Nucleus accumbens (tissue), 56 donors: ENCODE measurements at regions not wholly inside any gene's neighbourhood (a gene's known extent, or its start where the extent isn't known, plus 50 kb on each side); places are given as distances from the start of the nearest gene placed in this dataset.
"Not testable (repeated sequence)": the region's sequence is repeated elsewhere in the genome, so short reads cannot be mapped to it uniquely, and the experiment has no call there.

ENCODE experiments used
- DNase-seq, 56 donors: peaks; one replicate each; lab custom pipeline; 2025; lab: John Stamatoyannopoulos, UW

DNA sequence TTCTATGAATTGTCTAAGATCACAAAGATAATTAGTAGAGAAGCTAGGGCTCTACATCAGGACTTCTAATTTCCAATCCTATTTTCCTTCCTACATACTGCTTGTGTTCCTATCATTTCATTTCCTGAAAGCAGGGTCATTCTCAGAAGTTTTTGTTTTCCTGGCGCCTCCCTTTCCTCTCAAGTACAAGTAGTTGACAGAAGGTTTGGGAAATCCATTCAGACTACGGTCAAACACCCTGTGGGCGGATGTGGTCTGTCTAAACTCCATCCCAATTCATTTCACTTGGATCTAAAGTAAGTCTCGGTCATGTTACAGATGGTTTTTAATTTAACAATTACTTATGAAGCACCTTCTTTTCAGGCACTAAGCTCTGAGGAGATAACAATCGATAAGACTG is 221.4 kb downstream of the MTERF1 start:
- no peak for DNase-seq

DNA sequence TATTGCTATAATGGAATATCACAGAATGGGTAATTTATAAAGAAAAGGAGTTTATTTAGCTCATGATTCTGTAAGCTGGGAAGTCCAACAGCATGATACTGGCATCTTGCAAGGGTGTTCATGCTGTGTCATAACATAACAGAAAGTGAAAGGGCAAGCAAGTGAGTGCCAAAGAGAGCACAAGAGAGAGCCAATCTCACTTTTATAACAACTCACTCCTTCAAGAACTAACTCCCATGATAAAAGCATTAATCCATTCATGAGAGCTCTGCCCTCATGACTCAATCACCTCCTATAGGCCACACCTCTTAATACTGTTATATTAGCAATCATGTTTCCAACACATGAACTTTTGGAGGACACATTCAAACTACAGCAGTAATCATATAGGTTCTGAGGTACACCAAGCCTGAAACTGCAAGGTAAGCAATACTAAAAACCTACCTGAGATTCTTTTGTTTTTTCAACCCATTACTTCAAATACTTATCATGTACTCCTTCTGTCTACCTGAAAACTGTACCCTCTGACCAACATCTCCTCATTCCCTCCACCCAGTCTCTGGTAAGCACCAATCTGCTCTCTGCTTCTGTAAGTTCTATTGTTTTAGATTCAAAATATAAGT is 219.7 kb downstream of the MTERF1 start:
- no peak for DNase-seq

DNA sequence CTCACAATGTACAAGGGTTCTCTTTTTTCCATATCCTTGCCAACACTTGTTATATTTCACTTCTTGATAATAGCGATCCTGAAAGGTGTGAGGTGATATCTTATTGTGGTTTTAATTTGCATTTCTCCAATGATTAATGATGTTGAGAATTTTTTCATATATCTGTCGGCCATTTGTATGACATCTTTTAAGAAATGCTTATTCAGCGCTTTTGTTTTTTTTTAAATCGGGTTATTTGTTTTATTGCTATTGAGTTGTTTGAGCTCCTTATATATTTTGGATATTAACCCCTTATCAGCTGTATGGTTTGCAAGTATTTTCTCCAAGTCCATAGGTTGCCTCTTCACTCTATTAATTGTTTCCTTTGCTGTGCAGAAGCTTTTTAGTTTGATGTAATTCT is 218.8 kb downstream of the MTERF1 start:
- no peak for DNase-seq

DNA sequence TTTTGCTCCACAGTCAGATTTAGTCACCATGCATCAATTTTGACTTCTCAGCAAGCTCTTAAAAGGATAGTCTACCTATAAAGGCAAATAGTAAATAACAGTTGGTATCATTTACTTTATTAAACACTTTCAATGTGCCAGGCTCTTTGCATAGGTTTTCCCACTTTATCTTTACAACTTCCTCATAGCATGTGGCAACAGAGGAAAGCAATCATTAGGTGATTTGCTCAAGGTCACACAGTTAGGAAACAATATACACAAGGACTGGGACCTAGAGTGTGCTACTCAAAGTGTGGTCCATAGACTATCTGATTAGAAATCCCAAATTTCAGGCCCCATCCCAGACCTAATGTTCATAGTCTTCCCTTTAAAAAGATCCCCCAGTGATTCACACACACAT is 212.3 kb downstream of the MTERF1 start:
- no peak for DNase-seq

DNA sequence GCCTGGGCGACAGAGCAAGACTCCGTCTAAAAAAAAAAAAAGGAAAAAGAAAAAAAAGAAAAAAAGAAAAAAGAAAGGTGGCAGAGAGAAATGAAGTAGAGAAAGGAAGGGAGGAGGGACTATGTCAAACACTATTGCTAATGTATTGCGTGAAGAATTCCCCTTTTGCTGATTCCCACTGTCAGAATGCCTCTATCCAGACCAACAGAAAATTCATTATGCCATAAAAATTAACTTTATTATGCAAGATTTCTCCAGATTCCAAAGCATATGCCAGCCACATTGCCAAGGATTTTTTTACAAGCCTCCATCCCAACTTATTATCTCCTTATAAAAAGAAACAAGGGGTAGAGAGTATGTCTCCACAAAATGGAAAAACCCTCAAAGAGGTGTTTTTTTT is 209.3 kb downstream of the MTERF1 start:
- no peak for DNase-seq

DNA sequence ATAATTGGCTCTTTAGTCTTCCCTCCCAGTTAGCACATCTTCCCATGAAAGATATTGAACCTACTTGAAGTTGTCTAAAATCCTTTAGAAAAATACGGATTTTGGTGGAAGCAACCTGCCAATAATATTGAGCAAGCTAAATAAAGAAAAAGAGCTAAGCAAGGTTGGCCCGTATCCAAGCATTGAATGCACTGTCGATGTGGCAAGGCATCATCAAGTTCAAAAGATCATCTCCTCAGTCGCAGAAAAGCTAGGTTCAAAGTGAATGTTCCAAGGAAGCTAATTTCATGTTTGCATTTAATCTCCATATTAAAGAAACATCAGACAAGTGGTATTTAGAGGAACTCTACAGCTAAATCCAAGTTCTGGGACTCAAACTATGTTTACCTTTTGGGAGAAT is 206.0 kb downstream of the MTERF1 start:
- DNase-seq: no peak

DNA sequence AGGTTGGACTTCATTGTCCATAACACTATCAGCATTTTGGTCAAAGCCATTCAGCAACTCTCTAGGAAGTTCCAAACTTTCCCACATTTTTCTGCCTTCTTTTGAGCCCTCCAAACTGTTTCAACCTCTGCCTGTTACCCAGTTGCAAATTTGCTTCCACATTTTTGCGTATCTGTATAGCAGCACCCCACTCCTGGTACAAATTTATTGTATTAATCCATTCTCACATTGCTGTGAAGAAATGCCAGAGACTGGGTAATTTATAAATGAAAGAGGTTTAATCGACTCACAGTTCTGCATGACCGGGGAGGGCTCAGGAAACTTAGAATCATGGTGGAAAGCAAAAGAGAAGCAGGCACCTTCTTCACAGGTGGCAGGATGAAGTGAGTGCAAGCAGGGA is 198.8 kb downstream of the MTERF1 start:
- DNase-seq: no peak

DNA sequence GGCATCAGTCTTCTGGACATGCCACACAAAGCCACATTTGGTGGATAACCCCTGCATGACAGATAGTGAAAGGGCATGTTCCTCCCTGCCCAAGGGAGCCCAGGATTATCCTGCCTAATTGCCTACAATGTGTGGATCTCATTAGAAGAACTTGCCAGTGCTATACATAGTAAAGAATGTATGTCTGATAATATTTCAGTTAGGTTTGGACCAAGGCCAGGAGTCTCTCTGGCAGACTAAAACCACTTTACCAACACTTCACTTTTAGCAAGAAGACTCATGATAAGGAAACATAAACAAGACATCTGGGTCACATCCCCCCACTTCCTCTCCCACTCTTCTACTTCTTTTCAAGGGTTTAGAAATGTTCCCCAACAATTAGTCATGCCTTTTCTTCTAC is 196.7 kb downstream of the MTERF1 start:
- no peak for DNase-seq

DNA sequence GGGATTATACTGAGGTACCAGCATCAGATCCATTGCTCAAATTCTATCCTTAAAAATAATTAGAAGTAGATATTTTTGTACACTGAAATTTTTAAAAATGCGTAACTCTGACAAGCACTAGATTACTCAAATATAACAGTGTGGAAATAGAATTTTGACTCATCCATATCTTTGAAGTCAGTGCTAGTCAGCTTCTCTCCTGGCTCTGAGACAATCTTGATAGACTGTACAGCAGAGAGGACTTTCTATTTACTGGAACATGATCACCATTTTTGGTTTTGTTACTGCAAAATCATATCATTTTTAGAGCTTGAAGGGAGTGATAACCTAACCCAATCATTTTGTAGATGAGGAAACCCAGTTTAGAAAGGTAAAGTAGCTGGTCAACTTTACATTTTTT is 195.0 kb downstream of the MTERF1 start:
- no peak for DNase-seq

DNA sequence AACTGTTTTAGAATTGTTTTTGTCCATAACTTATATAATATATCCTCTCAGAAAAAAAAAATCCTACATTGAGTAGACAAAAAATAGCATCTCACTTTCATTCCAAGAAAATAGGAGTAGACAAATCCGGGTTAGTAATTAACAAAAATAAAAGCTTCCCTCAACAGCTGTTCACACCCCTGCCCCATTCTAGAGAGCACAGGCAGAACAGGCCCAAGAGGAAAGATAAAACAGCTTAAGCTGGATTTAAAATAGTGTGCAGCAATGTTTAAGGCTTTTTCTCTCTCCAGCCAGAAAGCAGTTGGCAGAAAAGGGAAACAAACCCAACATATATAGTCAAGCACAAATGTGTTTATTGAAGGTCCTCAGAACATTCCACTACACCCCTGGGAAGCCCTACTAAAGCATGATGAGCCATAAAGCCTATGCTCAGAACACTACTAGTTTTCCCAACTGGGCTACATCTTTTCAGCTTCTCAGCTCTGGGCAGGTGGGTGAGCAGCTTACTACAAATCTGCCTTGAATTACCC is 189.9 kb downstream of the MTERF1 start:
- no peak for DNase-seq

DNA sequence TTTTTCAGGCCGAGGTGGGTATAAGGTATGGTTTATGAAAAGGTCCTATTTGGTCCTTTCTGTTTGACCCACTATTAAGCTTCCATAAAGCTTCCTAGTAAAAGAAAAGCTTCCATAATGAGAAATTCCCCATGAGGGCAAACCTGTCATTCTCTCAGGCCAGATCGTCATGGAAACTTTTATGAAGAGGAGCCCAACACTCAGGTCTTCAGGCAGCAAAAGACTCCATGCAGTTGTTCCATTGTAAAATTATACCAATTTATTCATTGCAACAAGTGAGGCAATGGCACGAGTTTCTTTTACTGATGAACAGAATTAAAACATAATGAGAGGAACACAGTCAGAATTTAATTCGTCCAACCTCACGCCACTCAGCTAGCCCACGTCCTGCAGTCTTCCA is 188.6 kb downstream of the MTERF1 start:
- no peak for DNase-seq

DNA sequence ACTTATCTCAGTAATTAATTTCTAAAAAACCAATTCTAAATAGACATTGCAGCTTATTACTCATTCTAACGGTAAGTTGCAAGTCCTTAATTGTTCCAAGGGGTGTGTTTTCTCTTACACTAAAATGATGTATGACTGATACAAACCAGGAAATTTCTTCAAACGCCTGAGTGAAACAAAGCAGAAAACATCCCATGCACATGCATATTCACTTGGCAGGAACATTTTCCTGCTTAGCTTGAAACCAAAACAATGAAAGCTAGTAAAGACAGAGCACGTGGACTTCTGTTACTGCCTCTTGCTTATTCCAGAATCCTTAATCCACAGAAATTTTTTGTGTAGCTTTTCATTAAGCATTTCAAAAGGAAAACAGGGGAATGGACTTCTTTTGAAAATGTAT is 187.7 kb downstream of the MTERF1 start:
- no peak for DNase-seq

DNA sequence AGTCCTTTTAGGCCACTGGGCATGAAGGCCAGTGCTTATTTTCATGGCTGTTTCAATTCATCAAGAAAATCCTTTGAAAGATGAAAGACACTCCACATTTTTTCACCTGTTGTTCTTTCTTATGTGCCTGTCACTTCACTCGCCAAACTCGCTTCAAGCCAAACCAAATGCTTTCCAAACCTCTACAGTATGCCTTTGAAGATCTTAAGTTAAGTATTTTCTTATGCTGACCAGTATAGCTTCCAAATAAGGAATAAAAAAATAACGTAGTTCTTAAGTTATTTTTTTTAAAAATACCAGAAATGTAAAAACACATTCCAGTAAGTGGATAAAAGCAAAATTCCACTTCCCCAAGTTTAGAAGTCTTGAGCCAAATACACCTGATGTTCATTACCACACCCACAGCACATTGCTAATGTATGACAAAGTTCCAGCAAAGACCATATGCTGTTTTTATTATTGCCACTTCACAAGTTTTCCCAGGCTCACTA is 186.1 kb downstream of the MTERF1 start:
- DNase-seq: peak in 2 of 56 donors; percentile 4 to 6

DNA sequence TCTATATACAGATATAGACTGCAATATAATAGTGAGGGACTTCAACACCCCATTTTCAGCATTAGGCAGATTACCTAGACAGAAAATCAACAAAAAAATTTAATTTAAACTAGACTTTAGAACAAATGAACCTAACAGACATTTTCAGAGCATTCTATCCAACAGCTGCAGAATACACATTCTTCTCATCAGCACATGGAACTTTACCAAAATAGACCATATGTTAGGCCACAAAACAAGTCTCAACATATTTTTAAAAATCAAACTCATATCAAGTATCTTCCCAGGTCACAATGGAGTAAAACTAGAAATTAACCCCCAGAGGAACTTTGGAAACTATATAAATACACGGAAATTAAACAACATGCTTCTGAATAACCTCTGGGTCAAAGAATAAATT is 169.6 kb downstream of the MTERF1 start:
- DNase-seq: no peak

DNA sequence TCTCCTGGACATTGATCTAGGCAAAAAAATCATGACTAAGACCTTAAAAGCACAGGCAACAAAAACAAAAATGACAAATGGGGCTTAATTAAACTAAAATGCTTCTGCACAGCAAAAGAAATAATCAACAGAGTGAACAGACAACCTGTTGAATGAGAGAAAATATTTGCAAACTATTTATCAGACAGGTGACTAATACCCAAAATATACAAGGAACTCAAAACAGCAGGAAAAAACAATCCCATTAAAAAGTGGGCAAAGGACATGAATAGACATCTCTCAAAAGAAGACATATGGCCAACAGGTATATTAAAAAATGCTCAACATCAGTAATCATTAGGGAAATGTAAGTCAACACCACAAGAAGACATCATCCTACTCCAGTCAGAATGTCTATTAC is 166.8 kb downstream of the MTERF1 start:
- DNase-seq: no peak

DNA sequence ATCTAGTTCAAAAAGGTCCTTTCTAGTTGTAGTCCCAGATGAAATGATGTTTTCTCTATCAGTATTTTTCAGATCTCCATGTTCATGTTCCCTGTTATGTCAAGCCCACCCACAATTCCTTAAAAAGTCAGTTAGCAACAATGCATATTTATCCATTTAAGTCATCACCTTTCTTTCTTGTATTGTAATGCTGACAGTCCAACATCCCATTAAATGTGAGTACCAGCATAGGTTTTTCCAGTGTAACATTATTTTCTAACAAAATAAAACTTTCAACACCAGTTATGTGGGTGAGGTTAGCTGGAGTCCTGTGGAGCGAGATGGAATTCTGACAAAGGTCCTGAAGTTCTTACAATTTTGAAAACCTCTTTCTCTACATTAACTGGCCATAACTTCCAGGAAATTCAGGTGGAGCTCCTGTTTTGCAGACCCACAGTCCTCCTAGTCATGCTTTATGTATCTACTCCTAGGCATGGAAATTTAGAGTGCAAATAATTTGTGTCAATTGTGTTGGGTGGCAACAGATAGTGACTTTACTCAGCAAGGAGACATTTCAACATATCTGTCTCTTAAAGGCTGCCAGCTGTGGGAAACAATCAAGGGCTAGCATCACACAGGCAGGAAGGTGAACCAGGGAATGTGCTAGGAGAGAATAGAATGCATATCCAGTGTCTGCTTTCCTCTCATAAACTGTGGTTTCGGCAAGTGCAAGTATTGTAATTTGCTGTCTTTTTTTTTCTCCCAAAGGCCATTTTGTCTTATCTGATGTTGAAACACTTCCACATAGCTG is 162.6 kb downstream of the MTERF1 start:
- no peak for DNase-seq

DNA sequence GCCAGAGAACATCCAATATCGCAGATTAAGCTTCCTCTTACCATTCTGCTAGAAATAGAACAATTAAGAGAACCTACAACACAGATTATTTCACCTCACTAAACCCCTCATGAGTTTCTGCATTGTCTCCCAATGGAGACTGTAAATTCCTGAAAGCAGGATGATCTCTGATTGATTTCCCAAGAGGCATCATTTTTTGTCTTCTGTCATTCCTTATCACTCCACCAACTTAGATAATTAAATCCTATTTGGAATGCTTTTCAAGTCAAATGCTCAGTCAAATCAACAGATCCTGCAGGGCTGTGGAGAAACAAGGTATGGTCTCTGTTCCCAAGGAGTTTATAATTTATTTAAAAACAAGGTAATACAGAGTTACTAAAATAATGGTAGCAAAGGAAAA is 161.5 kb downstream of the MTERF1 start:
- no peak for DNase-seq

DNA sequence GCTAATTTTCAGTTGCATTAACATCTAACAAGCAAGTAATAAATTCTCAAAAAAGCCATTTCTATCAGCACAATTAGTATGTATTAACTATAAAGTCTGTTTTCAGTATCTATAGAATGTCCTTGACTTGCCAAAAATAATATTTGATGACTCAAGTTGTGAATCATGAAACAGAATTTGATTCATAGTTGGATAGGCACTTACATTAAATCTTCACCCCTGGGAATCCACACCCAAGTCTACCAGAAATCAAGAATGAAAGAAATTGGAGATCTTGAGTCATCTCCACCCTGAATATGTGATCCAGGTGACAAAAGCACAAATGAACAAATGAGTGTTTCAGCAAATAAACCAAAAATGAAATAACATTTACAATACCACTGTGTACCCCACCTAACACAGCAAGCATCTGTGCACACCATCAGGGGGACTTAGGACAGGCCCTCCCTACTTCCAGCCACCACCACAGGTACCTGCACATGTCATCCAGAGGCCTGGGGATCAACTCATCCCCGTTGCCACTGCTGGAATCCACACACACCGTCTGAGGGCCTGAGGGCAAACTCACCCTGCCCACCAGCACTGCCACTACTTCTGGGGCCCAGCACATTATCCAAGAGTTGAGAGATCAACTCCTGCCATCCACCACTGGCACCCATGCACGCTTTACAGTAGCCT is 160.1 kb downstream of the MTERF1 start:
- peak in 1 of 56 donors; percentile 5 for DNase-seq

DNA sequence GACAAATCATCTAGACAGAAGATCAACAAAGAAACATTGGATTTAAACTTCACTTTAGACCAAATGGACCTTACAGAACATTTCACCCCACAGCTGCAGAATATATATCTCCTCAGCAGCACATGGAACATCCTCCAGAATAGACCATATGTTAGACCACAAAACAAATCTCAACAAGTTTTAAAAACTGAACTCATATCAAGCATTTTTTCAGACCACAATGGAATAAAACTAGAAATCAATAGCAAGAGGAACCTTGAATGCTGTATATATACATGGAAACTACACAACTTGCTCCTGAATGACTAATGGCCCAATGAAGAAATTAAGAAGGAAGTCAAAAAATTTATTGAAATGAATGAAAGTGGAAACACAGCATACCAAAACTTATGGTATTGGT is 157.7 kb downstream of the MTERF1 start:
- no peak for DNase-seq

DNA sequence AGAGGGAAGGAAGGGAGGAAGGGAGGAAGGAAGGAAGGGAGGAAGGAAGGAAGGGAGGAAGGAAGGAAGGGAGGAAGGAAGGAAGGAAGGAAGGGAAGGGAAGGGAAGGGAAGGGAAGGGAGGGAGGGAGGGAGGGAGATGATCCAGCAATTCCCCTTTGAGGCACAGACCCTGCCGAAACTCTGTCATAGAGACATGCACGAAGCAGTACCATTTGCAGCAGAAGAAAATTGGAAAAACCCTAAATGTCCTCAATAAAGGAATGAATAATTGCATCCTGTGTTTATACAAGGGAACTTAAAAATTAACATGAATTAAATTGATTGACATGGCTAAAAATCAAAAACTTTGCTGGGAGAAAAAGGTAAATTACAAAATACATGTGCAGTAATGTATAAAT is 151.5 kb downstream of the MTERF1 start:
- not testable (repeated sequence) for DNase-seq

DNA sequence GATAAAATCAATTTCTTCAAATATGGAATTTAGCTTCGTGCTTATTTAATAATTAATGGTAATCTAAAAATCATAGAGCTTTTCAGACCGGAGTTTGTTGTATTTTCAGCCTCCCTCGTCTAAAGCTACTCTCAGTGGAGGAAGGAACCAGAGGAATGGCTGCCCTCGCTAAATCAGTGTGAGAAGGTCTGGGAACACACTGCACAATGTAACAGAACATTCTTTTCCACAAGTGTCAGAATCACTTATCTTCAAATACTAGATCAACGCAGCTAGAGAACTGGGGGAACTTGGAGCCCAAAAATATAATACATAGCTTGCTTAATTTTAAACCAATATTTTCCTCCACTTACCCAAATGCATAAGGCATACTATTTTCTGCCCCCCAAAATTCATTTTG is 148.5 kb downstream of the MTERF1 start:
- DNase-seq: no peak

DNA sequence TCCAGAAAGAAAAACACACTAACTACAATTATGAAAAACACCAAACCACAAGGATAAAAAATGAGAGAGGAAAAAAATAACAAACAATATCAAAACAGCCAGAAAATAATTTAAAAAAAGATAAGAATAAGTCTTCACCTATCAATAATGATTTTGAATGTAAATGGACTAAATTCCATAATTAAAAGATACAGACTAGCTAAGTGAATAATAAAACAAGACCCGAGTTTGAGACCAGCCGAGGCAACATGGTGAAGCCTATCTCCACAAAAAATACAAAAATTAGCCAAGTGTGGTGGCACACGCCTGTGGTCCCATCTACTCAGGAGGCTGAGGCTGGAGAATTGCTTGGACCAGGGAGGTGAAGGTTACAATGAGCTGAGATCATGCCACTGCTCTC is 131.1 kb downstream of the MTERF1 start:
- no peak for DNase-seq
